ENCODE measurements at regions not wholly inside any gene's neighbourhood (a gene's known extent, or its start where the extent isn't known, plus 50 kb on each side); places are given as distances from the start of the nearest gene placed in this dataset.

DNA sequence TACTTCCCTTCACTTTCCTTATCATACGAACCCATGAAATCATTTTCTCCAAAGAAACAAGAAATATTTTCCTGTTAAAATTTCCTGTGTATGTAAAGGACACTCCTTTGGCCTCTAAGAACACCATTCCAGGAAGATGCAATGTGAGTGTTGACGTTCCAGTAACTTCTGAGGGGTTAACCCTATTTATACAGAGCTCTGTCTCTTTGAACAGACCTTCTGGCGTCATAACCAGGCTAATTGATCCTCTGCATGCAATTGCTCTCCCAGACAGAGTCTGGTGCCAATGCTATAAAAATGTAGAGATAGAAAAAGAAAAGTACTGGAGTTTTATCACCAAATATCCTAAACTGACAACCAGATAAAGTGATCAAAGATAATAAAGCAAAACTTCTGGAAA is 218.5 kb downstream of the TLE1 start:
- Mint-ChIP-seq H3K27me3 (ENCODE audit: low read depth) (peaks cover 3% of the 10 kb centered on the region), H3K4me3 (ENCODE audit: unreplicated experiment) (no peak overlapping the region), H3K27ac (ENCODE audit: unreplicated experiment) (no peak overlapping the region), H3K4me1 (ENCODE audit: low read depth) (peaks cover 4% of the 10 kb centered on the region), H3K9me3 (ENCODE audit: low read depth) (no peaks in the 10 kb centered on the region), H3K36me3 (ENCODE audit: low read depth) (no peaks in the 10 kb centered on the region)
- TF ChIP-seq, protein P1, sequence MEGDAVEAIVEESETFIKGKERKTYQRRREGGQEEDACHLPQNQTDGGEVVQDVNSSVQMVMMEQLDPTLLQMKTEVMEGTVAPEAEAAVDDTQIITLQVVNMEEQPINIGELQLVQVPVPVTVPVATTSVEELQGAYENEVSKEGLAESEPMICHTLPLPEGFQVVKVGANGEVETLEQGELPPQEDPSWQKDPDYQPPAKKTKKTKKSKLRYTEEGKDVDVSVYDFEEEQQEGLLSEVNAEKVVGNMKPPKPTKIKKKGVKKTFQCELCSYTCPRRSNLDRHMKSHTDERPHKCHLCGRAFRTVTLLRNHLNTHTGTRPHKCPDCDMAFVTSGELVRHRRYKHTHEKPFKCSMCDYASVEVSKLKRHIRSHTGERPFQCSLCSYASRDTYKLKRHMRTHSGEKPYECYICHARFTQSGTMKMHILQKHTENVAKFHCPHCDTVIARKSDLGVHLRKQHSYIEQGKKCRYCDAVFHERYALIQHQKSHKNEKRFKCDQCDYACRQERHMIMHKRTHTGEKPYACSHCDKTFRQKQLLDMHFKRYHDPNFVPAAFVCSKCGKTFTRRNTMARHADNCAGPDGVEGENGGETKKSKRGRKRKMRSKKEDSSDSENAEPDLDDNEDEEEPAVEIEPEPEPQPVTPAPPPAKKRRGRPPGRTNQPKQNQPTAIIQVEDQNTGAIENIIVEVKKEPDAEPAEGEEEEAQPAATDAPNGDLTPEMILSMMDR (IDR thresholded peaks at IDR 0.05) = no peak
- no peak for DNase-seq (ENCODE audit: low spot score)

- TF ChIP-seq, protein P1 (IDR thresholded peaks at IDR 0.05) = no peak
Observed at GRCh38 chr9:81468084-81468595, 221.2 kb downstream of the TLE1 start.

GRCh38 chr9:81466981-81467380 is 222.4 kb downstream of the TLE1 start:
- Mint-ChIP-seq H3K27ac (ENCODE audit: unreplicated experiment) (no peak overlapping the region), H3K27me3 (ENCODE audit: low read depth) (peaks cover 3% of the 10 kb centered on the region), H3K36me3 (ENCODE audit: low read depth) (no peaks in the 10 kb centered on the region), H3K4me3 (ENCODE audit: unreplicated experiment) (no peak overlapping the region), H3K9me3 (ENCODE audit: low read depth) (peaks cover 4% of the 10 kb centered on the region), H3K4me1 (ENCODE audit: low read depth) (peaks cover 21% of the 10 kb centered on the region)
- TF ChIP-seq, protein P1 (IDR thresholded peaks at IDR 0.05) = no peak
- no peak for DNase-seq (ENCODE audit: low spot score)

More at GRCh38 chr9:81468084-81468595, 221.2 kb downstream of the TLE1 start:
- H3K27ac Mint-ChIP-seq (ENCODE audit: unreplicated experiment) = no peak overlapping the region
- H3K9me3 Mint-ChIP-seq (ENCODE audit: low read depth) = peaks cover 4% of the 10 kb centered on the region
- H3K36me3 Mint-ChIP-seq (ENCODE audit: low read depth) = no peaks in the 10 kb centered on the region
- peaks cover 3% of the 10 kb centered on the region for H3K27me3 Mint-ChIP-seq (ENCODE audit: low read depth)
- DNase-seq (ENCODE audit: low spot score) = no peak
- H3K4me1 Mint-ChIP-seq (ENCODE audit: low read depth) = peaks cover 17% of the 10 kb centered on the region
- no peak overlapping the region for H3K4me3 Mint-ChIP-seq (ENCODE audit: unreplicated experiment)

DNA sequence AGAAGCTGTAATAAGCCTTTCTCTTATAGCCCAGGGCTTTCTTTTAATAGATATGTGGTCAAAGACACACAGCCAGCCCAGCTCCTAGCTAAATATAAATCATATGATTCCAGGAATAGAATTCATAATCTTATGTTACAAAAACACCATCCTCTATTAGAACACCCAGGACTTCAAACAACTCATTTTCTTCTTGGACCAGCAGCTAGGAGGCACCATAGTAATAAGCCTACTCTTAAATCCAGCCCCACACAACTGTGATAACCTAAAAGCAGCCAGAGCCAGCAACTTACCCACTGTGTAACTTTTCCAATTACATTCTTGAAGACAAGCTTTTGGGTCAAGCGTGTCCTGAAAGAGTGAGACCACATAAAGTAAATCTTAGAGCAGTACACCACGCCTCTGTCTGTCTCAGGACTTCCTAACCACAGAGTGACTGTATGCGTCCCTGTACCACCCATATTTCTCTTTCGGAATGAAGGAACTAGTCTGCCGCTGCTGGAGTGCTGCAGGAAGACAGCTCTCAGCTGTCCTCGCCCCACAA is 223.8 kb downstream of the TLE1 start:
- no peak for DNase-seq (ENCODE audit: low spot score)
- TF ChIP-seq, protein P1 (IDR thresholded peaks at IDR 0.05) = peak; percentile 65
- peaks cover 21% of the 10 kb centered on the region for H3K4me1 Mint-ChIP-seq (ENCODE audit: low read depth)
- no peak overlapping the region for H3K4me3 Mint-ChIP-seq (ENCODE audit: unreplicated experiment)
- no peaks in the 10 kb centered on the region for H3K36me3 Mint-ChIP-seq (ENCODE audit: low read depth)
- peaks cover 4% of the 10 kb centered on the region for H3K9me3 Mint-ChIP-seq (ENCODE audit: low read depth)
- H3K27me3 Mint-ChIP-seq (ENCODE audit: low read depth) = peaks cover 3% of the 10 kb centered on the region
- peak overlapping the region; percentile 25 for H3K27ac Mint-ChIP-seq (ENCODE audit: unreplicated experiment)

- H3K27ac Mint-ChIP-seq (ENCODE audit: unreplicated experiment) = no peak overlapping the region
- no peak for DNase-seq (ENCODE audit: low spot score)
- peaks cover 4% of the 10 kb centered on the region for H3K9me3 Mint-ChIP-seq (ENCODE audit: low read depth)
- peaks cover 2% of the 10 kb centered on the region for H3K27me3 Mint-ChIP-seq (ENCODE audit: low read depth)
- no peaks in the 10 kb centered on the region for H3K36me3 Mint-ChIP-seq (ENCODE audit: low read depth)
- TF ChIP-seq, protein P1 (IDR thresholded peaks at IDR 0.05) = no peak
- no peak overlapping the region for H3K4me3 Mint-ChIP-seq (ENCODE audit: unreplicated experiment)
- peaks cover 21% of the 10 kb centered on the region for H3K4me1 Mint-ChIP-seq (ENCODE audit: low read depth)
Observed at GRCh38 chr9:81462801-81463200, 226.5 kb downstream of the TLE1 start.

Data from chondrocyte (in vitro differentiated cells).